GM21360 (cell line): ENCODE measurements at regions not wholly inside any gene's neighbourhood (a gene's known extent, or its start where the extent isn't known, plus 50 kb on each side); places are given as distances from the start of the nearest gene placed in this dataset.

ENCODE experiments used
- ATAC-seq: cut with Tn5 transposase; IDR thresholded peaks from one replicate; pipeline ENCODE4 v1.9.1; 2021; ENCODE audit warnings: mild to moderate bottlenecking, moderate library complexity; ENCODE audit not compliant: unreplicated experiment

DNA sequence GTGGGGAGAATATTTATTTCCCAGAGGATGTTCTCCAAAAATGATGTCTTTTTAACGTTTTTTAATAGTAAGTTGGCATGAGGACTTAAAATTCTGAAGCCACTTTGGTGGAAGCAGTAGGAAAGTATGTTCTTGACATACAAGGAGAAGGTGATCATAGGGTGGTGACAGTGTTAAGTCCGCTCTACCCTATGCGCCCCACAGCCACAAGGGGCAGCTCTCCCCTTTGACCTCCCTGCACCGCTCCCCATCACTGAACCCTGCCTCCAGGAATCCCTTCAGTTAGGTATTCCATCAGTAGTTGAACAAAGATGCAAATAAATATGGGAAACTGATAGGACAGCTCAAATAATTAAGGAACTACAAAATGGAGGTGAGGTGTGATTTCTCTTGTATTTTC, 111.4 kb downstream of the PLEKHG1 start:
- no peak for ATAC-seq

- ATAC-seq, result no peak
Measured at GRCh38 chr6:150711584-150712504, 112.2 kb downstream of the PLEKHG1 start.

- no peak for ATAC-seq
Measured at GRCh38 chr6:150712505-150713252, 113.0 kb downstream of the PLEKHG1 start.

DNA sequence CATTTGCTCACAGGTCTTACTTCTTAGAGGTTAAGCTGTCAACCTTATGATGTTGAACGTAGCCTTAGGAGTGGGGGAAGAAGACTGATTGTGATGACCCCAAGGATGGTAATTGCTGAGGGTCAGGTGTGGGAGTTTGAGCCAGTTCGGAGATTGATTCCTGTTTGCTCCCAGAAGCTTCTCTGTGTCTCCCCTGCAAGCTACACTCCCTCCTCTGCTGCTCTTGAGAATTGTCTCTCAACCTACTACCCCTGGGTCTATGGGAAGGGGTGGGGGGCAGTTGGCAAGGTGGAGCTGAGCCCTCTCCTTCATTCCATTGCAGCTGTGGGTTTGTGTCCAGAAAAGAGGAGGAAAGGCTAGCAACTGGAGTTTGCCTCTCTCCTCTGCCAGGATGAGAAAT, 113.8 kb downstream of the PLEKHG1 start:
- ATAC-seq, result no peak

GRCh38 chr6:150713931-150714330, 114.2 kb downstream of the PLEKHG1 start:
- no peak for ATAC-seq

- ATAC-seq, result no peak
Measured at GRCh38 chr6:150715133-150715532, 115.4 kb downstream of the PLEKHG1 start.

- no peak for ATAC-seq
Measured at GRCh38 chr6:150717419-150717818, 117.7 kb downstream of the PLEKHG1 start.

DNA sequence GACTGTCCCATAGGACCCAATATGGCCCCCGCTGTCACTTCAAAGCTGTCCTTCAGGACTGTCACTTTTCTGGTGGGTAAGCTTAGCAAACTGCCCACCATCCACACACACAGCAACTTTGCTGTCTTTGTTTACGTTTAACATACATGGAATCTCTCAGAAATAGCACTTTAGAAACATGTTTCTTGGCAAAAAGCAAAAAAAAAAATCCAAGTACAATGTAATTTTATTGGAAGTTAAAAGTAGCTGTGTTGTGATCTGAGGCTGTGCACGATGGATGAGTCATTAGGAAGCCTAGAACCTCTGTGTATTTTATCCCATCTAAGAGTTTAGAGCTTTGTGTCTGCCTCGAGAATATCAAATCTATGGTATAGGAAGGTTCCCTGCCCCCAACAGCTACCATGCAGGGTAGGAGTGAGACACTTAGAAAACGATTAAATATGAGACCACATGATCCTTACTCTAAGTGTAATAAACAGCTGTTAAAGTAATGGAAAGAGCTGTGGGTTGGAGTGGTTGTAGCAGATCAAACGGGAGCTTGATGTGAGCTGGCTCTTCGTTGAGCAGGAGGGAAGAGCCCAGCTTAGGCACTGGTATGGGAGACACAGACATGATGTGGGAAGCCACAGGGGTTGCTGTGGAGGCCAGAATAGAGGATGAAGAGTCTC, 119.5 kb downstream of the PLEKHG1 start:
- ATAC-seq, result no peak

GRCh38 chr6:150719831-150720230, 120.1 kb downstream of the PLEKHG1 start:
- no peak for ATAC-seq

GRCh38 chr6:150720774-150721233, 121.1 kb downstream of the PLEKHG1 start:
- ATAC-seq, result peak; percentile 98

- no peak for ATAC-seq
Measured at GRCh38 chr6:150721418-150722266, 122.0 kb downstream of the PLEKHG1 start.

GRCh38 chr6:150722614-150723344, 123.1 kb downstream of the PLEKHG1 start:
- no peak for ATAC-seq

GRCh38 chr6:150723345-150723658, 123.6 kb downstream of the PLEKHG1 start:
- no peak for ATAC-seq

GRCh38 chr6:150723857-150724256, 124.2 kb downstream of the PLEKHG1 start:
- no peak for ATAC-seq

DNA sequence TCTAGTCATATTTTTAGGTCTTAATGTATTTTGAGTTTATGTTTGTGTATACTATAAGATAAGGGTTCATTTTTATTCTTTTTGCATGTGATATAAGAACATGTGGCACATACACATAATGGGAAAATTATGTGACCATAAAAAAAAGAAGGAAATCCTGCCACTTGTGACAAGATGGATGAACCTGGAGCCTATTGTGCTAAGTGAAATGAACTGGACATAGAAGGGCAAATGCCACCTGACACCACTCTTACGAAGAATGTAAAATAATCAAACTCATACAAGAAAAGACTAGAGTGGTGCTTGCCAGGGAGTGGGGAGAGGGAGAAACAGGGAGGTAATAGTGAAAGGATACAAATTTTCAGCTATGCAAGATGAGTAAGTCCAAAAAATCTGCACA, 126.1 kb downstream of the PLEKHG1 start:
- no peak for ATAC-seq

GRCh38 chr6:150729188-150729748, 129.6 kb downstream of the PLEKHG1 start:
- no peak for ATAC-seq

- ATAC-seq, result no peak
Measured at GRCh38 chr6:150730801-150731457, 131.2 kb downstream of the PLEKHG1 start.

GRCh38 chr6:150732765-150733539, 132.6 kb upstream of the MTHFD1L start:
- peak; percentile 55 for ATAC-seq
